H1 (cell line): ENCODE measurements at regions not wholly inside any gene's neighbourhood (a gene's known extent, or its start where the extent isn't known, plus 50 kb on each side); places are given as distances from the start of the nearest gene placed in this dataset.

Experiments
- GABPA ChIP-seq: IDR thresholded peaks from 2 replicates; pipeline ENCODE4 v1.6.1; 2011; ENCODE audit warnings: mild to moderate bottlenecking, low read length, moderate library complexity, borderline replicate concordance; ENCODE audit not compliant: insufficient read depth
- SIX5 ChIP-seq: IDR thresholded peaks from 2 replicates; pipeline ENCODE4 v1.6.1; 2011; ENCODE audit warnings: mild to moderate bottlenecking, low read depth, low read length
- TF ChIP-seq, protein P1 (sequence below): fragments of 300-600 bp; sonication (generic); IDR thresholded peaks from 2 replicates; pipeline ENCODE4 v1.7.1; 2012; ENCODE audit warnings: low read length, moderate library complexity, mild to moderate bottlenecking, inconsistent platforms; ENCODE audit not compliant: insufficient replicate concordance
- TF ChIP-seq, protein P2 (sequence below): IDR thresholded peaks from 2 replicates; pipeline ENCODE4 v1.6.1; 2012; ENCODE audit warnings: inconsistent platforms

DNA sequence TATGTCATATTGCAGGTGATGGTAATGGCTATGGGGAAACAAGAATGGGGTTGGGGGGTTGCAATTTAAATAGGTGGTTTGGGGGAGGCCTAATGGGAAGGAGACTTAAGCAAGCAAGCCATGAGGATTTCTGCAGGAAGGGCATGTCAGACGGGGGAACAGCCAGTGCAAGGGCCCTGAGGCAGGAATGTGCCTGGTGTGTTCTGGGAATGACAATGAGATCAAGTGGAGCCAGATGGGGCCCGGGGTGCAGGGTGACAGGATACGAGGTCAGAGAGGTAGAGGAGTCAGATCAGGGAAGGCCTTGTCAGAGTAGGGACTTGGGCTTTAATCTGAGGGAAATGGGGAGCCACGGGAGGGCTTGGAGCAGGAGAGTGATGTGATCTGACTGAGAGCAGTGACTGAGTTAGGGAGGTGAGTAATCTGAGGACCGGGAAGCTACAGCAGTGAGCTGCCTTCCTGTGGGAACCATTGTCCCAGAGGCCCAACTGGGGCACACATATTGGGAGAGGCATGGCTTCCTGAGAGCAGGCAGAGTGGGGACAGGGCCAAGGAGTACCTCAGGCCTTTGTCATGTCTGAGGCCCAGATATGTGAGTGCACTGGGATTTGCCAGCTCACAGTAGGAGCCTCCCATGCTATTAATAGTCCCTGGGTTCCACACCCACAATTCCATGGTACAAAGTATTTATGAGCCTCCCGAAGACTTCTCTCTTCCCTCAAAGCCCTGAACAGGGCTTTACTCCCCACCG lies 139.8 kb downstream of the BCOR start (continued):
- TF ChIP-seq, protein P1, sequence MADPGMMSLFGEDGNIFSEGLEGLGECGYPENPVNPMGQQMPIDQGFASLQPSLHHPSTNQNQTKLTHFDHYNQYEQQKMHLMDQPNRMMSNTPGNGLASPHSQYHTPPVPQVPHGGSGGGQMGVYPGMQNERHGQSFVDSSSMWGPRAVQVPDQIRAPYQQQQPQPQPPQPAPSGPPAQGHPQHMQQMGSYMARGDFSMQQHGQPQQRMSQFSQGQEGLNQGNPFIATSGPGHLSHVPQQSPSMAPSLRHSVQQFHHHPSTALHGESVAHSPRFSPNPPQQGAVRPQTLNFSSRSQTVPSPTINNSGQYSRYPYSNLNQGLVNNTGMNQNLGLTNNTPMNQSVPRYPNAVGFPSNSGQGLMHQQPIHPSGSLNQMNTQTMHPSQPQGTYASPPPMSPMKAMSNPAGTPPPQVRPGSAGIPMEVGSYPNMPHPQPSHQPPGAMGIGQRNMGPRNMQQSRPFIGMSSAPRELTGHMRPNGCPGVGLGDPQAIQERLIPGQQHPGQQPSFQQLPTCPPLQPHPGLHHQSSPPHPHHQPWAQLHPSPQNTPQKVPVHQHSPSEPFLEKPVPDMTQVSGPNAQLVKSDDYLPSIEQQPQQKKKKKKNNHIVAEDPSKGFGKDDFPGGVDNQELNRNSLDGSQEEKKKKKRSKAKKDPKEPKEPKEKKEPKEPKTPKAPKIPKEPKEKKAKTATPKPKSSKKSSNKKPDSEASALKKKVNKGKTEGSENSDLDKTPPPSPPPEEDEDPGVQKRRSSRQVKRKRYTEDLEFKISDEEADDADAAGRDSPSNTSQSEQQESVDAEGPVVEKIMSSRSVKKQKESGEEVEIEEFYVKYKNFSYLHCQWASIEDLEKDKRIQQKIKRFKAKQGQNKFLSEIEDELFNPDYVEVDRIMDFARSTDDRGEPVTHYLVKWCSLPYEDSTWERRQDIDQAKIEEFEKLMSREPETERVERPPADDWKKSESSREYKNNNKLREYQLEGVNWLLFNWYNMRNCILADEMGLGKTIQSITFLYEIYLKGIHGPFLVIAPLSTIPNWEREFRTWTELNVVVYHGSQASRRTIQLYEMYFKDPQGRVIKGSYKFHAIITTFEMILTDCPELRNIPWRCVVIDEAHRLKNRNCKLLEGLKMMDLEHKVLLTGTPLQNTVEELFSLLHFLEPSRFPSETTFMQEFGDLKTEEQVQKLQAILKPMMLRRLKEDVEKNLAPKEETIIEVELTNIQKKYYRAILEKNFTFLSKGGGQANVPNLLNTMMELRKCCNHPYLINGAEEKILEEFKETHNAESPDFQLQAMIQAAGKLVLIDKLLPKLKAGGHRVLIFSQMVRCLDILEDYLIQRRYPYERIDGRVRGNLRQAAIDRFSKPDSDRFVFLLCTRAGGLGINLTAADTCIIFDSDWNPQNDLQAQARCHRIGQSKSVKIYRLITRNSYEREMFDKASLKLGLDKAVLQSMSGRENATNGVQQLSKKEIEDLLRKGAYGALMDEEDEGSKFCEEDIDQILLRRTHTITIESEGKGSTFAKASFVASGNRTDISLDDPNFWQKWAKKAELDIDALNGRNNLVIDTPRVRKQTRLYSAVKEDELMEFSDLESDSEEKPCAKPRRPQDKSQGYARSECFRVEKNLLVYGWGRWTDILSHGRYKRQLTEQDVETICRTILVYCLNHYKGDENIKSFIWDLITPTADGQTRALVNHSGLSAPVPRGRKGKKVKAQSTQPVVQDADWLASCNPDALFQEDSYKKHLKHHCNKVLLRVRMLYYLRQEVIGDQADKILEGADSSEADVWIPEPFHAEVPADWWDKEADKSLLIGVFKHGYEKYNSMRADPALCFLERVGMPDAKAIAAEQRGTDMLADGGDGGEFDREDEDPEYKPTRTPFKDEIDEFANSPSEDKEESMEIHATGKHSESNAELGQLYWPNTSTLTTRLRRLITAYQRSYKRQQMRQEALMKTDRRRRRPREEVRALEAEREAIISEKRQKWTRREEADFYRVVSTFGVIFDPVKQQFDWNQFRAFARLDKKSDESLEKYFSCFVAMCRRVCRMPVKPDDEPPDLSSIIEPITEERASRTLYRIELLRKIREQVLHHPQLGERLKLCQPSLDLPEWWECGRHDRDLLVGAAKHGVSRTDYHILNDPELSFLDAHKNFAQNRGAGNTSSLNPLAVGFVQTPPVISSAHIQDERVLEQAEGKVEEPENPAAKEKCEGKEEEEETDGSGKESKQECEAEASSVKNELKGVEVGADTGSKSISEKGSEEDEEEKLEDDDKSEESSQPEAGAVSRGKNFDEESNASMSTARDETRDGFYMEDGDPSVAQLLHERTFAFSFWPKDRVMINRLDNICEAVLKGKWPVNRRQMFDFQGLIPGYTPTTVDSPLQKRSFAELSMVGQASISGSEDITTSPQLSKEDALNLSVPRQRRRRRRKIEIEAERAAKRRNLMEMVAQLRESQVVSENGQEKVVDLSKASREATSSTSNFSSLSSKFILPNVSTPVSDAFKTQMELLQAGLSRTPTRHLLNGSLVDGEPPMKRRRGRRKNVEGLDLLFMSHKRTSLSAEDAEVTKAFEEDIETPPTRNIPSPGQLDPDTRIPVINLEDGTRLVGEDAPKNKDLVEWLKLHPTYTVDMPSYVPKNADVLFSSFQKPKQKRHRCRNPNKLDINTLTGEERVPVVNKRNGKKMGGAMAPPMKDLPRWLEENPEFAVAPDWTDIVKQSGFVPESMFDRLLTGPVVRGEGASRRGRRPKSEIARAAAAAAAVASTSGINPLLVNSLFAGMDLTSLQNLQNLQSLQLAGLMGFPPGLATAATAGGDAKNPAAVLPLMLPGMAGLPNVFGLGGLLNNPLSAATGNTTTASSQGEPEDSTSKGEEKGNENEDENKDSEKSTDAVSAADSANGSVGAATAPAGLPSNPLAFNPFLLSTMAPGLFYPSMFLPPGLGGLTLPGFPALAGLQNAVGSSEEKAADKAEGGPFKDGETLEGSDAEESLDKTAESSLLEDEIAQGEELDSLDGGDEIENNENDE, result no peak
- TF ChIP-seq, protein P2, sequence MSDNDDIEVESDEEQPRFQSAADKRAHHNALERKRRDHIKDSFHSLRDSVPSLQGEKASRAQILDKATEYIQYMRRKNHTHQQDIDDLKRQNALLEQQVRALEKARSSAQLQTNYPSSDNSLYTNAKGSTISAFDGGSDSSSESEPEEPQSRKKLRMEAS, result no peak
- TF ChIP-seq GABPA (no peak), SIX5 (no peak)
